ENCODE measurements at regions not wholly inside any gene's neighbourhood (a gene's known extent, or its start where the extent isn't known, plus 50 kb on each side); places are given as distances from the start of the nearest gene placed in this dataset.

DNA sequence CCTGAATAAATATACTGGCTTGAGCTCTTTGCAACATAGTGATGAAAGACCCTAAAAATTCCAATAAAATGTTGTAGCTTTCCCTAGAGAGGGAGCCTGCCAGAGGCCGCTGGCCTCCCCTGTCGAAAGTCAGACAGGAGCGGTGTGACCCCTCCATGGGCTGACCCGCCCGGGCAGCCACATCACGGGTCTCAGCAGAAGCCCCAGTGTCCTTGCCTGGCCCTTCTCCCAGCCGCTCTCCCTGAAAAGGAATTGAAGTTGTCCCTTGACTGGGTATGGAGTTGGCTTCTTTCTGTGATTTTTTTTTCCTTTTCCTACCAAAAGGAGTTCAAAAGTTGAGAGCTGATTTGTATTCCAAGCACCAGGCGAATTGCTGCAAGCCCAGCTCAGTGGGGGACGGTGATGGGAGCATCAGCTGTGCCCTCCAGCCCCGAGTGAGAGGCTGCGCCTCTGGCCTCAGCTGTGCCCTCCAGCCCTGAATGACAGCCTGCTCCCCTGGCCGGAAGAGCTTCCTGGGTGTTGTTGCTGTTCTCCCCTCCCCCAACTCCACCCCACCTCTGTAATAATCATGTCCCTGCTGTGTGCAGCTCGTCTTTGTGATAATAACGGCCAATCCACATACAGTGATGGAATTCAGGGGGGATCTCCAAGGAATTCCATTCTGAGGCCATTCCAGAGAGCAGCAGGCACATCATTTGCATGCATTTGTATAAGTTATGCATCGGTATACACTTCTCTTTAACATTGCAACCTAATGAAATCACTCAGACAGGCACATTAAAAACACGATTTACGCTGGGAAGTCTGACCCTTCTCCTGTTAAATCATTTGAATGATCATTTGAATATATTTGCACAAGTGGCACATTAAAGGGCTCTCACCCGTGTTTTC lies 501.0 kb downstream of the EIPR1 start:
- H3K4me1 ChIP-seq (replicated peaks in 1 of 2) = peaks cover 68 to 83% of the 10 kb centered on the region in 2 donors
- ATAC-seq (replicated peaks in 6 of 8) = peak; percentile 65 to 85 (median 77)

DNA sequence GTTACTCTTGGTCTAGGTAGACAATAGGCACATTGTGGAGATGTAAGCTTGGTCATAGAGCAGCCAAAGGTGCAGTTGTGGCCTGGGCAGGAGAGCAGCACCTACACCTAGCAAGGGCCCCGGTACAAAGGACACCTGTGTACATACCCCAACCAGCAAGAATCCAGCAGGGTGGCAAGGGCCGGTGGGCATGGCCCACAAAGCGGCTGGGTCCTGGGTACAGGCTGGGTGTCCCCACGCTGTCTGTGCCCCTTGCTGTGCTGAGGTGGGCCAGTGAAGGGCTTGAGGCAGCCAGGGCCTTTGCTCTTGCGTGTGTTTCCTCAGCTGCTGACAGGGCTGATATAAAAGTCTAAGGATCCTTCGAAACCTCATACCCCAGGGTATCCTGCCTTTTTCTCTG lies 501.8 kb downstream of the EIPR1 start:
- in situ Hi-C loops (cut with MboI; ENCODE audit: low pct_unique_long_range_greater_than_20kb in 2 of 9, low sequenced_read_pairs in 9 of 9, unreplicated experiment in 9 of 9) = no loop called here
- no peak for ATAC-seq (replicated peaks in 6 of 8)
- H3K27ac ChIP-seq = peak overlapping the region; percentile 78 to 79
- WGBS, 10 experiments = 0 to 77% (median 40%) methylated on average over 1 to 3 of the region's 6 CpGs; no CpG with 5 or more reads in 6 of the 10 experiments
- H3K4me1 ChIP-seq (replicated peaks in 1 of 2) = peaks cover 68 to 83% of the 10 kb centered on the region in 2 donors
- H3K4me3 ChIP-seq = no peak overlapping the region

More for the DNA sequence above, 501.0 kb downstream of the EIPR1 start:
- in situ Hi-C loops (cut with MboI; ENCODE audit: low pct_unique_long_range_greater_than_20kb in 2 of 9, low sequenced_read_pairs in 9 of 9, unreplicated experiment in 9 of 9) = no loop called here
- WGBS, 10 experiments = 0 to 100% (median 34%) methylated on average over 1 to 10 of the region's 18 CpGs; no CpG with 5 or more reads in 2 of the 10 experiments
- H3K27ac ChIP-seq = peak overlapping the region; percentile 78 to 79
- H3K4me3 ChIP-seq = no peak overlapping the region

DNA sequence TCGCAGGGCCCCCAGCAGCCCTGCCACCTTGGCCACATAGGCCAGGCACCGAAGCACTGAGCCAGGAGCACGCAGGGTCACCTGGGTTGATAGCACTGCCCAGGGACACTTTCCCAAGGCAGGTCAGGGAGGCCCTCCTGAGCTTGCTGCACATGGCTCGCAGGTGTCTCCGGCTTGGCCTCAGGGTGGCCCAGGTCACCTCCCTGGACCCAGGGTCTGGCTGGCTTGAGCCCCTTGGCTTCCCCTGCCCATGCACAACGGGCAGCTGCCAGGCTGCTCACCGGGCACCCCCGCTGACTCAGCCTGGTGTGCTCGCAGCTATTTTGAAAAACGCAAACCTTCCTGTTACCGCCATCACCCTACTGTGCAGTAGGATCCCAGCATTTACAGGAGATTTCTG lies 502.3 kb downstream of the EIPR1 start:
- in situ Hi-C loops (cut with MboI; ENCODE audit: low pct_unique_long_range_greater_than_20kb in 2 of 9, low sequenced_read_pairs in 9 of 9, unreplicated experiment in 9 of 9) = no loop called here
- Histone ChIP-seq H3K4me1 (replicated peaks in 1 of 2) (peaks cover 70 to 84% of the 10 kb centered on the region in 2 donors), H3K27ac (peak overlapping the region; percentile 78 to 79), H3K4me3 (no peak overlapping the region)
- WGBS, 10 experiments = 20 to 100% (median 100%) methylated on average over 1 to 3 of the region's 11 CpGs; no CpG with 5 or more reads in 7 of the 10 experiments
- ATAC-seq (replicated peaks in 6 of 8) = no peak

DNA sequence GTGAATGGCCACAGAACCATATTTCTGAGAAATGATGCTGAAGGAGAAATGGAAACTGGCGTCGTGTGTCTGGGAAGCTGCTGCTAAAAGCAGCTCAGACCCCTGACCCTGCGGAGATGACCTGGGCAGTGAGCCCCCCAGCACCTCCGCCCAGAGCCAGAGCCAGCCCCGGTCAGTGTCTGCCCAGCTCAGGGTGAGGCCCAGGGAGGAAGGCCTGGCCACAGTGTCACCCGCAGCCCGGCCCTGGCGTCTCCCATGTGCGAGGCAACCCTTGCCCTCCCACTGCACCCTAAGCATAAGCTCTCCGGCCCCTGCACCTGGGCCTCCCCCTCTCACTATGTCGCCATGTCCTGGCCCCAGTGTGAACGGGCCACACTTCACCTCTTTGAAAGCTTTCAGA lies 502.8 kb downstream of the EIPR1 start:
- ATAC-seq (replicated peaks in 6 of 8) = no peak
- Histone ChIP-seq H3K27ac (peak overlapping the region; percentile 78 to 79), H3K4me3 (no peak overlapping the region), H3K4me1 (replicated peaks in 1 of 2) (peaks cover 70 to 84% of the 10 kb centered on the region in 2 donors)
- WGBS, 10 experiments = 10 to 100% (median 40%) methylated on average over 1 to 2 of the region's 12 CpGs; no CpG with 5 or more reads in 6 of the 10 experiments
- in situ Hi-C loops (cut with MboI; ENCODE audit: low pct_unique_long_range_greater_than_20kb in 2 of 9, low sequenced_read_pairs in 9 of 9, unreplicated experiment in 9 of 9) = no loop called here

DNA sequence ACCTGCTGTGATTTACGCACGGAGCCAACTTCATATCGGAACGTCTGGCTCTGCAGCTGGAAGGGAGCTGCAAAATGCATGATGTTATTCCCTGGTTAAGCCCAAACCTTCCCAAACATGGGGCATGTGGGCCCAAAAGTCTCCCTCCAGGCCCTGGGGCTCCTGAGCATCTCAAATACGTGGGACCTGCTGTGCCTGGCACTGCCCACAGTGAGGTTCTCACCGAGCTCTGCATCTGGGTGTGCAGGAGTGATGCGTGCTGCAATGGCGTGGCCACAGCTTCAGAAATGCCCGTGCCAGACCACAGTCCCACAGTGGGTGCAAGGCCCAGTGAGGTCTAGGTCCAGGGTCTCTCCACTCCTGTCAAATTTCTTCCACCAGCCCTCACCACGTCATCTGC lies 503.3 kb downstream of the EIPR1 start:
- Histone ChIP-seq H3K4me1 (replicated peaks in 1 of 2) (peaks cover 70 to 84% of the 10 kb centered on the region in 2 donors), H3K27ac (peak overlapping the region in 1 of 2 donors; percentile 78), H3K4me3 (no peak overlapping the region)
- ATAC-seq (replicated peaks in 6 of 8) = no peak
- in situ Hi-C loops (cut with MboI; ENCODE audit: low pct_unique_long_range_greater_than_20kb in 2 of 9, low sequenced_read_pairs in 9 of 9, unreplicated experiment in 9 of 9) = no loop called here
- 0 to 100% (median 89%) methylated on average over 1 to 5 of the region's 10 CpGs; no CpG with 5 or more reads in 3 of the 10 experiments for WGBS, 10 experiments

DNA sequence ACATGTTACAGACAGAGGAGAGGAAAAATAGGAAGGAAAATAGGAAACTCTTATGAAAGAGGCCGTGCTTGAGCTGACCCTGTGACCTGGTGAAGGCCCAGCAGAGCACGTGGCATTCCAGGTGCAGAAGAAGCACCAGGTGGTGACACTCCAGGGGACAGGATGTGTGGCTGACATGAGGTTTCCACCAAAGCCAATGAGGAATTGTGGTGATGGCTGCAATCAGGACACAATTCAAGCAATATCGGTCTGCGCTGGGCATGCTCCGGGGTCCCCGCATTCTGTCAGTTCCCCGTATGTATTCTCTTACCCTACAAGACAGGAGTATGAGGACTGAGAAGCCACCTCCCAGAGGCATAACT lies 504.2 kb downstream of the EIPR1 start:
- Histone ChIP-seq H3K27ac (no peak overlapping the region), H3K4me3 (no peak overlapping the region), H3K4me1 (replicated peaks in 1 of 2) (peaks cover 77 to 90% of the 10 kb centered on the region in 2 donors)
- no peak for ATAC-seq (replicated peaks in 6 of 8)
- 56 to 91% (median 60%) methylated on average over 1 to 5 of the region's 7 CpGs; no CpG with 5 or more reads in 5 of the 10 experiments for WGBS, 10 experiments
- in situ Hi-C loops (cut with MboI; ENCODE audit: low pct_unique_long_range_greater_than_20kb in 2 of 9, low sequenced_read_pairs in 9 of 9, unreplicated experiment in 9 of 9) = no loop called here

DNA sequence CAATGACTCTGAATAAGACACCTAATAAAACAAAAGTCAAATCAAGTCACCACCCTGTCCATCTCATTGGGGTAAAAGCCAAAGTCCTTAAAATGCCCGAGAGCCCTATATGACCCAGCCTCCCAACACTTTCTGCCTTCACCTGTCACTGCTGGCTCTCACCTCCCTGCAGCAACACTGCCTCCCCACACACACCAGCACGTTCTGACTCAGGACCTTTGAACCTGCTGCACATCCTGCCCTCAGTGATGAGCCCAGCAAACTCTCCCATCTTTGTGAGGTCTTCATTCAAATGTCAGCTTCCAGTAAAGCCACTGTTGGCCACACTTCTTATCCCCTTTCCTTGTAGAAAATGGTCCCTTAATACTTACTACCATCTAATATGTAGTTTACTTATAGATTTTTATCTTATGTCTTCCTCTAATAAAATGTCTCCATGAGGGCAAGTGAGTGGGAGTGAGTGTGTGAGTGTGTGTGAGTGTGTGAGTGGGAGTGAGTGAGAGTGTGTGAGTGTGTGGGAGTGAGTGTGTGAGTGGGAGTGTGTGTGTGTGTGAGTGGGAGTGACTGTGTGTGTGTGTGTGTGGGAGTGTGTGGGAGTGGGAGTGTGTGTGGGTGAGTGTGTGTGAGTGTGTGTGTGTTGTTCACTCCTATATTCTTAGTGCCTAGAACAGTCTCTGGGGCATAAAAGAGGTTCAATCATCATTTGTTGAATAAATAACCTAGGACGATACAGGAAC lies 504.7 kb downstream of the EIPR1 start:
- 0 to 100% (median 51%) methylated on average over 1 to 2 of the region's 3 CpGs; no CpG with 5 or more reads in 2 of the 10 experiments for WGBS, 10 experiments
- no peak for ATAC-seq (replicated peaks in 6 of 8)
- H3K4me1 ChIP-seq (replicated peaks in 1 of 2) = peaks cover 77 to 90% of the 10 kb centered on the region in 2 donors
- no peak overlapping the region for H3K27ac ChIP-seq
- no peak overlapping the region for H3K4me3 ChIP-seq
- in situ Hi-C loops (cut with MboI; ENCODE audit: low pct_unique_long_range_greater_than_20kb in 2 of 9, low sequenced_read_pairs in 9 of 9, unreplicated experiment in 9 of 9) = no loop called here

DNA sequence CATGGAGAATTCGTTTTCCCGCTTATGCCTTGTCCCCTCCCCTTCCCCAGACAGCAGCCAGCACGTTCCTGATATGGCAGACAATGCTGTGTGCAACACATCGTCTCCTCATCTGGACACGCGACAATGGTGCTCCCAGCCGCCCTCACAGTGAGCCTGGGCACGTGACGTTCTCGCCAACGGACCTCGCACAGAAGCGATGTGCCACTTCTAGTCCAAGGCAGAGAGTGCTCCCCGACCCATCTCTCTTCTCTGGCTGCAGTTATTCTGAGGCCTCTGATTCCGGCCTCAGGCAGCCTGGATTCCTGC lies 505.4 kb downstream of the EIPR1 start:
- WGBS, 10 experiments = 0 to 89% (median 64%) methylated on average over 1 to 9 of the region's 15 CpGs; no CpG with 5 or more reads in 4 of the 10 experiments
- peak in 2 of 8 experiments; percentile 29 to 35 for ATAC-seq (replicated peaks in 6 of 8)
- H3K4me3 ChIP-seq = no peak overlapping the region
- peak overlapping the region in 1 of 2 donors; percentile 34 for H3K27ac ChIP-seq
- in situ Hi-C loops (cut with MboI; ENCODE audit: low pct_unique_long_range_greater_than_20kb in 2 of 9, low sequenced_read_pairs in 9 of 9, unreplicated experiment in 9 of 9) = no loop called here
- peaks cover 78 to 91% of the 10 kb centered on the region in 2 donors for H3K4me1 ChIP-seq (replicated peaks in 1 of 2)

DNA sequence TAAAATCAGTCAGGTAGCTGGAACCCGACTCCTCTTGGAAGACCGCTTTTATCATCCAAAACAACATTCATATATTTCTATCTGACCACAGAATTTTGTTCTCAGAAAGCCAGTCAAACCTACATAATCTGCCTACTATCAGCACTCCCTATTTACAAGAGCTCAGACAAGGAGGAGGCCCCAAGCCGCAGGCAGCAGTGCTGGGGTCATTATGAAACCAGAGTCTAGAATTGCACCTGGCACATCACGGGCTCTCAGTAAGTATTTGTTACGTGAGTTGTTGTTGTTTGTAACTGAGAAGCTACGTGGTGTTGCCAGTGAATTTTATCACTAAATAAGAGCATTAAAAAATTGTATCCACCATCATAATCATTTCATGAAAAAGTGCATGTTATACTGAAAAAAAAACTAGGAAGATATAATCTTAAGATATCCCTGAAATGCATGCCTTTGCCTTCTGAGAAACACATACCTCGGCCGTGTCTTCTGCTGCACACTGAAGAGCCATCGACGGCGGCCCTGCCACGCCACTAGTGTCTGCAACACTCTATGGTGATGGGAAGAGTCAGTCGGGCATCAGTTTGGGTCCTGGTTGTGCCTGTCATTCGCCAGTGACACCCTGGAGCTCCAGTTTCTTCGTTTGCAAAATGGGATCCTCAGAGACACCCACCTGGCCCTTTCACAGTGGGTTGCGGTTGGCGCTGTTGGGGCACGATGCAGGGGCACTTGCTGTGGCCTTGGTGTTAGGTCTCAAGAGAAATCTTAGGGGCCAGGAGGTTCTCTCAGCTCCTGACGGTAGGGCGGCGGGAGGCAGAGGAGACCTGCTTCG lies 505.9 kb downstream of the EIPR1 start:
- no peak overlapping the region for H3K27ac ChIP-seq
- in situ Hi-C loops (cut with MboI; ENCODE audit: low pct_unique_long_range_greater_than_20kb in 2 of 9, low sequenced_read_pairs in 9 of 9, unreplicated experiment in 9 of 9) = no loop called here
- no peak for ATAC-seq (replicated peaks in 6 of 8)
- H3K4me1 ChIP-seq (replicated peaks in 1 of 2) = peaks cover 77 to 87% of the 10 kb centered on the region in 2 donors
- WGBS, 10 experiments = 84 to 100% (median 93%) methylated on average over 1 to 16 of the region's 22 CpGs; no CpG with 5 or more reads in 2 of the 10 experiments
- H3K4me3 ChIP-seq = no peak overlapping the region

DNA sequence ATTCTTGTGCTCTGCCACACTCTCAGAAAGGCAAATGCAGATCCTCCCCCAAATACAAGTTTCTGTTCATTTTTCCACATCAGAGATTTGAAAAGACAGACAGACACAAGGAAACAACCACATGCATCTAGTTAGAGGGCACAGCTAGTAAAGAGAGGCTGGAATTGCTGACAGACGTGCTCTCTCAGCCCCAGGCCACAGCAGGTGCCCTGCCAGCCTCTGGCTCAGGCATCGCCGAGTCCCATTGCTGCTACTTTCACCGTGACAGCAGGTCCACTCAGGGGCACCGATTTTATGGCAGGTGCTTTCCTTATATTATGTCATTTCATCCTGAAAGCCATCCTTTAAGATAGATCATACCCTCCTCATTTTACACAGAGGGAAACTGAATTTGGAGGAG lies 507.5 kb downstream of the EIPR1 start:
- no peak for ATAC-seq (replicated peaks in 6 of 8)
- peaks cover 63 to 71% of the 10 kb centered on the region in 2 donors for H3K4me1 ChIP-seq (replicated peaks in 1 of 2)
- peak overlapping the region in 1 of 2 donors; percentile 23 for H3K27ac ChIP-seq
- in situ Hi-C loops (cut with MboI; ENCODE audit: low pct_unique_long_range_greater_than_20kb in 2 of 9, low sequenced_read_pairs in 9 of 9, unreplicated experiment in 9 of 9) = no loop called here
- no peak overlapping the region for H3K4me3 ChIP-seq
- WGBS, 10 experiments = 0 to 89% (median 61%) methylated on average over 1 to 3 of the region's 5 CpGs; no CpG with 5 or more reads in 4 of the 10 experiments

DNA sequence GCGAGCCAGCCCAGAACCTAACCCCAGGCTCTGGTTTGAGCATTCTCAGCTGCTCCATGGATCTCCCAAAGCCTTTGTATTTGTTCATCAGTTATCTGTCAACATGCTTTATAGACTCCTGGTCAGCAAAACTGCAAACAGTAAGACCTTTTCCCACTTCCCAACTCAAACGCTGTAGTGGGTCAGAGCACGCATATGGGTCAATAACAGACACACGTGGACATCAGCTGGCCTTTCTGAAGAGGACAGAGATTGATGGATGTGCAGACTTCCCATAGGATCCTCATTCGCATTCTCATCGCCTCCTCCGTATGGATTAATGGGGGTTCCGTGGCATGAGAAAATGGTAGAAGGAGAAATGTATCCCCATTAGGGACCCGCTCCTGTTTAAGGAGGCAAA lies 508.1 kb downstream of the EIPR1 start:
- 0 to 82% (median 33%) methylated on average over 1 to 9 of the region's 9 CpGs; no CpG with 5 or more reads in 2 of the 10 experiments for WGBS, 10 experiments
- in situ Hi-C loops (cut with MboI; ENCODE audit: low pct_unique_long_range_greater_than_20kb in 2 of 9, low sequenced_read_pairs in 9 of 9, unreplicated experiment in 9 of 9) = no loop called here
- ATAC-seq (replicated peaks in 6 of 8) = peak in 5 of 8 experiments; percentile 48 to 66 (median 52)

DNA sequence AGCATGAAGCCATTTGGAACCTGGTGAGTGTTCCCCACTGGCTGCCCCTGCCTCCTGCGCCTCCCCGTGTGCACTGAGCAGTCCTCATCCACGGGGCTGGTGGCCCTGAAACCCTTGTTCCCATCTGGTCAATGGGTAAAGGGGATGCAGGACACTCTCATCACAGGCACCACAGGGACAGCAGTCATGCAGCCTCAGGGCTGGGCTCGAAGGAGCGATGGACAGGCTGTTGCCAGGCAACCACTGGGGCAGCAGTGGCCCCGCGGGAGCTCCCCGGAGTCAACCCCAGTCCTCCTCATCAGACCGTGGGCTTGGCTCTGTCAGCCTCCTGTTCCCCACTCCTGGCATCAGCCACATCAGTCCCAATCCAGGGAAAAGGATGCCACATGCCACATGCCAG lies 509.5 kb downstream of the EIPR1 start:
- in situ Hi-C loops (cut with MboI; ENCODE audit: low pct_unique_long_range_greater_than_20kb in 2 of 9, low sequenced_read_pairs in 9 of 9, unreplicated experiment in 9 of 9) = no loop called here
- WGBS, 10 experiments = 0 to 100% (median 39%) methylated on average over 1 to 3 of the region's 9 CpGs; no CpG with 5 or more reads in 7 of the 10 experiments
- Histone ChIP-seq H3K4me1 (replicated peaks in 1 of 2) (peaks cover 55 to 66% of the 10 kb centered on the region in 2 donors), H3K27ac (no peak overlapping the region), H3K4me3 (no peak overlapping the region)
- ATAC-seq (replicated peaks in 6 of 8) = peak in 5 of 8 experiments; percentile 68 to 73 (median 71)

More for the DNA sequence above, 508.1 kb downstream of the EIPR1 start:
- Histone ChIP-seq H3K27ac (peak overlapping the region; percentile 23 to 49), H3K4me3 (no peak overlapping the region), H3K4me1 (replicated peaks in 1 of 2) (peaks cover 62 to 65% of the 10 kb centered on the region in 2 donors)
